ENCODE measurements at regions not wholly inside any gene's neighbourhood (a gene's known extent, or its start where the extent isn't known, plus 50 kb on each side); places are given as distances from the start of the nearest gene placed in this dataset.

DNA sequence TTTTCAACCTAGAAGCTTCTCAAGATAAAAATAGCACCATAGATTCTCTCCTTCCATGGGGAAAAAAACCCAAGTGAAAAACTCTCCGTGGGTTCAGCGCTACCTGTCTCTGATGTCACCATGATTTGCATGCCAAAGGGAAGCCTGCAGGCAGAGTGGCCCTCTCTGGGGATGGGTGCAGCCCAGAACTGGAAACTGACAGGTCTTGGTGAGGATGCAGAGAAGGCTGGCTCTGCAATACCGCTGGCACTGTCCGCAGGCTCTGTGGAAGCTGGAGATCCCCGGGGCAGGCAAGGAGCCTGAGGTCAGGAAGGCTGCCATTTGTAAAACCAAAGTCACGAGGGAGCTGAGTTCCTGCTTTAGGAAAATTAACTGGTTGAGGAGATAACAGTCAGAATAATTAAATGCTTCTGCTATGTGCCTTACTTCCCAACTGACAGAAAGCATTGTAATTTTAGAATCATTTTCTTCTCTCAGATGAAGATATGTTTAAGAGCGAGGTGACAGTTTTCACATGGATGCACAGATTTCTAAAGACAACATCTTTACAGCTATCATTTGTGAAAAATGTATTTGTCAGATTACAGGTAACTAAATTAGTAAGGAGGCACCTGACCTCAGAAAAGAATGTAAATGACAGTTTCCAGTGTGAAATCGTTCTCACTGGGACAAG is 731.5 kb upstream of the FZD8 start:
- TF ChIP-seq POLR2A (IDR thresholded peaks at IDR 0.05; ENCODE audit: low read depth, low read length) (no peak), CREB1 (IDR thresholded peaks at IDR 0.05; ENCODE audit: low read depth) (no peak), EZH2 (IDR thresholded peaks at IDR 0.05; ENCODE audit: borderline replicate concordance, control insufficient read depth, low read depth, low read length) (no peak), SIN3A (IDR thresholded peaks at IDR 0.05; ENCODE audit: low read depth, low read length) (no peak), NFYB (IDR thresholded peaks at IDR 0.05; ENCODE audit: insufficient read depth, low read depth, low read length) (no peak), JUNB (IDR thresholded peaks at IDR 0.05) (no peak), POLR2AphosphoS5 (IDR thresholded peaks at IDR 0.05; ENCODE audit: low read length) (no peak)
- TF ChIP-seq, protein P1, sequence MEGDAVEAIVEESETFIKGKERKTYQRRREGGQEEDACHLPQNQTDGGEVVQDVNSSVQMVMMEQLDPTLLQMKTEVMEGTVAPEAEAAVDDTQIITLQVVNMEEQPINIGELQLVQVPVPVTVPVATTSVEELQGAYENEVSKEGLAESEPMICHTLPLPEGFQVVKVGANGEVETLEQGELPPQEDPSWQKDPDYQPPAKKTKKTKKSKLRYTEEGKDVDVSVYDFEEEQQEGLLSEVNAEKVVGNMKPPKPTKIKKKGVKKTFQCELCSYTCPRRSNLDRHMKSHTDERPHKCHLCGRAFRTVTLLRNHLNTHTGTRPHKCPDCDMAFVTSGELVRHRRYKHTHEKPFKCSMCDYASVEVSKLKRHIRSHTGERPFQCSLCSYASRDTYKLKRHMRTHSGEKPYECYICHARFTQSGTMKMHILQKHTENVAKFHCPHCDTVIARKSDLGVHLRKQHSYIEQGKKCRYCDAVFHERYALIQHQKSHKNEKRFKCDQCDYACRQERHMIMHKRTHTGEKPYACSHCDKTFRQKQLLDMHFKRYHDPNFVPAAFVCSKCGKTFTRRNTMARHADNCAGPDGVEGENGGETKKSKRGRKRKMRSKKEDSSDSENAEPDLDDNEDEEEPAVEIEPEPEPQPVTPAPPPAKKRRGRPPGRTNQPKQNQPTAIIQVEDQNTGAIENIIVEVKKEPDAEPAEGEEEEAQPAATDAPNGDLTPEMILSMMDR (IDR thresholded peaks at IDR 0.05 in 2 of 3, conservative IDR thresholded peaks at IDR 0.05 in 1 of 3; ENCODE audit: control insufficient read depth in 2 of 3, extremely low read depth in 1 of 3, insufficient read depth in 1 of 3, low read depth in 3 of 3, low read length in 3 of 3) = no peak
- TF ChIP-seq, protein P2, sequence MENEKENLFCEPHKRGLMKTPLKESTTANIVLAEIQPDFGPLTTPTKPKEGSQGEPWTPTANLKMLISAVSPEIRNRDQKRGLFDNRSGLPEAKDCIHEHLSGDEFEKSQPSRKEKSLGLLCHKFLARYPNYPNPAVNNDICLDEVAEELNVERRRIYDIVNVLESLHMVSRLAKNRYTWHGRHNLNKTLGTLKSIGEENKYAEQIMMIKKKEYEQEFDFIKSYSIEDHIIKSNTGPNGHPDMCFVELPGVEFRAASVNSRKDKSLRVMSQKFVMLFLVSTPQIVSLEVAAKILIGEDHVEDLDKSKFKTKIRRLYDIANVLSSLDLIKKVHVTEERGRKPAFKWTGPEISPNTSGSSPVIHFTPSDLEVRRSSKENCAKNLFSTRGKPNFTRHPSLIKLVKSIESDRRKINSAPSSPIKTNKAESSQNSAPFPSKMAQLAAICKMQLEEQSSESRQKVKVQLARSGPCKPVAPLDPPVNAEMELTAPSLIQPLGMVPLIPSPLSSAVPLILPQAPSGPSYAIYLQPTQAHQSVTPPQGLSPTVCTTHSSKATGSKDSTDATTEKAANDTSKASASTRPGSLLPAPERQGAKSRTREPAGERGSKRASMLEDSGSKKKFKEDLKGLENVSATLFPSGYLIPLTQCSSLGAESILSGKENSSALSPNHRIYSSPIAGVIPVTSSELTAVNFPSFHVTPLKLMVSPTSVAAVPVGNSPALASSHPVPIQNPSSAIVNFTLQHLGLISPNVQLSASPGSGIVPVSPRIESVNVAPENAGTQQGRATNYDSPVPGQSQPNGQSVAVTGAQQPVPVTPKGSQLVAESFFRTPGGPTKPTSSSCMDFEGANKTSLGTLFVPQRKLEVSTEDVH (IDR thresholded peaks at IDR 0.05; ENCODE audit: low read depth, partially characterized antibody) = no peak
